H1 (cell line): ENCODE measurements at regions not wholly inside any gene's neighbourhood (a gene's known extent, or its start where the extent isn't known, plus 50 kb on each side); places are given as distances from the start of the nearest gene placed in this dataset.

ENCODE experiments used
- HDAC6 ChIP-seq: IDR thresholded peaks from one replicate; pipeline ENCODE4 v1.7.1; 2012; ENCODE audit warnings: low read depth, mild to moderate bottlenecking, inconsistent platforms, low read length, moderate library complexity
- TEAD4 ChIP-seq: IDR thresholded peaks from 2 replicates; pipeline ENCODE4 v1.6.1; 2012; ENCODE audit warnings: low read depth, low read length, inconsistent platforms, mixed read lengths

GRCh38 chr10:90317172-90317571, 540.7 kb downstream of the HTR7 start (continued):
- no peak for TF ChIP-seq HDAC6
- TF ChIP-seq TEAD4, result no peak
- TF ChIP-seq, all 59 proteins: peak for 0
